H1 (cell line): ENCODE measurements at regions not wholly inside any gene's neighbourhood (a gene's known extent, or its start where the extent isn't known, plus 50 kb on each side); places are given as distances from the start of the nearest gene placed in this dataset.

Source experiments
- BCL11A ChIP-seq, 2 experiments: IDR thresholded peaks; one replicate each; pipeline ENCODE4 v1.6.1; 2011; ENCODE audit warnings: low read depth in 2 of 2, low read length in 2 of 2, mild to moderate bottlenecking in 2 of 2
- CHD1 ChIP-seq: IDR thresholded peaks from 2 replicates; pipeline ENCODE4 v1.6.1; 2012; ENCODE audit warnings: low read depth, low read length, improper control_type of control experiment
- CHD7 ChIP-seq: fragments of 300-600 bp; sonication (generic); IDR thresholded peaks from 2 replicates; pipeline ENCODE4 v1.7.1; 2012; ENCODE audit warnings: low read length, moderate library complexity, mild to moderate bottlenecking, inconsistent platforms; ENCODE audit not compliant: insufficient replicate concordance
- CREB1 ChIP-seq: IDR thresholded peaks from 2 replicates; pipeline ENCODE4 v1.6.1; 2012; ENCODE audit warnings: inconsistent platforms
- EGR1 ChIP-seq: IDR thresholded peaks from 2 replicates; pipeline ENCODE4 v1.6.1; 2011; ENCODE audit warnings: low read depth, low read length, borderline replicate concordance
- EP300 ChIP-seq, 2 experiments: IDR thresholded peaks; 1 replicate in 1 of 2; 2 replicates in 1 of 2; pipeline ENCODE4 v1.6.1; 2011 to 2012; ENCODE audit warnings: low read depth in 2 of 2, low read length in 2 of 2, mild to moderate bottlenecking in 2 of 2, borderline replicate concordance in 1 of 2, inconsistent platforms in 1 of 2, moderate library complexity in 1 of 2
- HDAC6 ChIP-seq: IDR thresholded peaks from one replicate; pipeline ENCODE4 v1.7.1; 2012; ENCODE audit warnings: low read depth, mild to moderate bottlenecking, inconsistent platforms, low read length, moderate library complexity
- JUN ChIP-seq: IDR thresholded peaks from 2 replicates; pipeline ENCODE4 v1.6.1; 2011; ENCODE audit warnings: low read depth, mild to moderate bottlenecking, improper control_type of control experiment, low read length
- MAFK ChIP-seq: IDR thresholded peaks from 2 replicates; pipeline ENCODE4 v1.6.1; 2012; ENCODE audit warnings: low read depth, mild to moderate bottlenecking, improper control_type of control experiment, low read length
- NANOG ChIP-seq: IDR thresholded peaks from 2 replicates; pipeline ENCODE4 v1.6.1; 2011; ENCODE audit warnings: low read length, low read depth, mild to moderate bottlenecking, inconsistent platforms; ENCODE audit not compliant: insufficient read depth, poor library complexity, severe bottlenecking
- POLR2A ChIP-seq, 2 experiments: IDR thresholded peaks; 1 replicate in 1 of 2; 2 replicates in 1 of 2; pipeline ENCODE4 v1.6.1; 2011; ENCODE audit warnings: low read depth in 2 of 2, low read length in 2 of 2, mild to moderate bottlenecking in 2 of 2; ENCODE audit errors: control extremely low read depth in 1 of 2
- POLR2AphosphoS5 ChIP-seq: IDR thresholded peaks from 2 replicates; pipeline ENCODE4 v1.6.1; 2011; ENCODE audit warnings: low read depth, low read length
- SRF ChIP-seq: IDR thresholded peaks from 2 replicates; pipeline ENCODE4 v1.6.1; 2011; ENCODE audit warnings: mild to moderate bottlenecking, low read depth, low read length, moderate library complexity
- TBP ChIP-seq: IDR thresholded peaks from 2 replicates; pipeline ENCODE4 v1.6.1; 2011; ENCODE audit warnings: low read depth, low read length, improper control_type of control experiment

GRCh38 chr3:144930431-144930830 is 958.8 kb downstream of the DIPK2A start (continued):
- TF ChIP-seq CHD7, result no peak
- no peak for TF ChIP-seq MAFK
- no peak for TF ChIP-seq TBP
- TF ChIP-seq POLR2AphosphoS5, result no peak
- no peak for TF ChIP-seq HDAC6
- no peak for TF ChIP-seq SRF
- TF ChIP-seq CHD1, result no peak
- no peak for TF ChIP-seq EGR1
- TF ChIP-seq NANOG, result no peak
- TF ChIP-seq BCL11A (IDR thresholded peaks at IDR 0.05; ENCODE audit: low read depth in 2 of 2, low read length in 2 of 2), result no peak
- TF ChIP-seq CREB1, result no peak
- no peak for TF ChIP-seq POLR2A (IDR thresholded peaks at IDR 0.05; ENCODE audit: control extremely low read depth in 1 of 2, low read depth in 2 of 2, low read length in 2 of 2)
- no peak for TF ChIP-seq JUN
- no peak for TF ChIP-seq EP300 (IDR thresholded peaks at IDR 0.05; ENCODE audit: borderline replicate concordance in 1 of 2, low read depth in 2 of 2, low read length in 2 of 2)
